ENCODE measurements at regions not wholly inside any gene's neighbourhood (a gene's known extent, or its start where the extent isn't known, plus 50 kb on each side); places are given as distances from the start of the nearest gene placed in this dataset.

DNA sequence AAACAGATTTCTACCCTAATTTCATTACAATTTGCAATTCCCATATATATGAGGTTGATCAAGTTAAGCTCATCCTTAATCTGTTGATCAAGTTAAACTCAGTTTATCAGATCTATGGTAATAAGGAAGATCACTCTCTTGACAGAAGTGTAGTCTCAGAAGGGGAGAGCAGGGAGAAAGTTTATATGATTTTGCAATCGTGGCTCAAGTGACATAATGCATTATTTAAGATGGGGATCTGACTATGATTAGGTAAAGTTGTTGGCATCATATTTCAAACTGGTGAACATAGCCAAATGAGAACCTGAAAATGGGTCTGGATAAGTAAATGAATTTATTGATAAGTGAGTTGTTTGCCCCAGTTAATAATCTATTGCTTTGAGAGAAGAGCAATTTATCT lies 995.3 kb downstream of the OTOL1 start:
- DNase-seq (ENCODE audit: low read depth, low spot score) (no peak), ATAC-seq (no peak), FAIRE-seq (no peak)
- no peaks in the 10 kb centered on the region for H3K27me3 ChIP-seq (replicated peaks in 1 of 2; ENCODE audit: control insufficient read depth in 2 of 2, insufficient read depth in 2 of 2, low read length in 1 of 2)
- intact Hi-C loops (cut with micrococcal nuclease; ENCODE audit: unreplicated experiment): no loop called here
- ChIA-PET SMC1A (ENCODE audit: uncharacterized antibody, unreplicated experiment) (no interaction called here), POLR2A (no interaction called here), RAD21 (ENCODE audit: unreplicated experiment) (no interaction called here), CTCF (no interaction called here)
- in situ Hi-C loops (cut with MboI): no loop called here
- no peaks in the 10 kb centered on the region for H3K9me3 ChIP-seq (replicated peaks; ENCODE audit: control insufficient read depth, insufficient read depth, low read length)
- H3K9ac ChIP-seq (ENCODE audit: control insufficient read depth, insufficient read depth, low read length): no peak overlapping the region
- no peaks in the 10 kb centered on the region for H3K79me2 ChIP-seq (ENCODE audit: control insufficient read depth, insufficient read depth, low read length)
- no TSS peak for BruUV-seq (replicated peaks)
- H3K4me1 ChIP-seq (ENCODE audit: control insufficient read depth, insufficient read depth, low read length): no peaks in the 10 kb centered on the region
- TF ChIP-seq NFYA (IDR thresholded peaks at IDR 0.05; ENCODE audit: borderline replicate concordance, low read depth, low read length) (no peak), POLR2A (IDR thresholded peaks at IDR 0.05; ENCODE audit: low read depth, low read length) (no peak), PAX5 (IDR thresholded peaks at IDR 0.05; ENCODE audit: borderline replicate concordance, low read depth, low read length) (no peak), TAF1 (IDR thresholded peaks at IDR 0.05; ENCODE audit: borderline replicate concordance, low read depth, low read length) (no peak), JUND (IDR thresholded peaks at IDR 0.05; ENCODE audit: low read depth, low read length) (no peak), KAT2A (conservative IDR thresholded peaks at IDR 0.05; ENCODE audit: control insufficient read depth, low read depth, low read length) (no peak), IRF3 (IDR thresholded peaks at IDR 0.05) (no peak), EGR1 (IDR thresholded peaks at IDR 0.05; ENCODE audit: borderline replicate concordance in 1 of 2, low read depth in 2 of 2, low read length in 2 of 2) (no peak)
- 0% methylated on average over 1 of the region's 1 CpG for WGBS (ENCODE audit: insufficient coverage, insufficient replicate concordance, low lambda C conversion rate, missing lambda C conversion rate)
- H3K4me2 ChIP-seq (ENCODE audit: control insufficient read depth, insufficient read depth): no peak overlapping the region
- H2AFZ ChIP-seq (ENCODE audit: control insufficient read depth, low read depth, low read length): no peak overlapping the region
- H4K20me1 ChIP-seq (ENCODE audit: control insufficient read depth, insufficient read depth): no peaks in the 10 kb centered on the region
- no peak overlapping the region for H3K27ac ChIP-seq (ENCODE audit: control insufficient read depth, insufficient read depth)
- H3K4me3 ChIP-seq: no peak overlapping the region
- H3K36me3 ChIP-seq (ENCODE audit: control insufficient read depth in 2 of 2, insufficient read depth in 2 of 2, low read length in 1 of 2): no peaks in the 10 kb centered on the region
